Motor neuron (in vitro differentiated cells): ENCODE measurements at regions not wholly inside any gene's neighbourhood (a gene's known extent, or its start where the extent isn't known, plus 50 kb on each side); places are given as distances from the start of the nearest gene placed in this dataset.
"Not testable (repeated sequence)": the region's sequence is repeated elsewhere in the genome, so short reads cannot be mapped to it uniquely, and the experiment has no call there.

ENCODE experiments used
- ATAC-seq, 8 experiments: fragments of 200-7000 bp; cut with Tn5 transposase; replicated peaks in 6 of 8; 2 replicates each; pipeline ENCODE4 v1.8.0; 2021; ENCODE audit warnings: mild to moderate bottlenecking in 8 of 8, moderate library complexity in 8 of 8
- H3K27ac ChIP-seq, 2 donors: fragments of 250-450 bp; sonication (Bioruptor Pico); 2 replicates each; pipeline ENCODE4 v1.9.0; 2021; ENCODE audit warnings: antibody characterized with exemption in 2 of 2, mild to moderate bottlenecking in 2 of 2, moderate library complexity in 1 of 2
- H3K4me1 ChIP-seq, 2 donors: fragments of 250-450 bp; sonication (Bioruptor Pico); replicated peaks in 1 of 2; 2 replicates each; pipeline ENCODE4 v1.6.1; 2021; ENCODE audit warnings: antibody characterized with exemption in 2 of 2, mild to moderate bottlenecking in 2 of 2, moderate library complexity in 1 of 2
- H3K4me3 ChIP-seq, 5 donors: fragments of 250-450 bp; sonication (Bioruptor Pico); 2 replicates each; pipeline ENCODE4 v1.9.0; 2021; ENCODE audit warnings: antibody characterized with exemption in 5 of 5, mild to moderate bottlenecking in 5 of 5, moderate library complexity in 4 of 5
- WGBS, 10 experiments: fragments of 450-650 bp; shearing (Covaris generic); methylation state at CpG; one replicate each; pipeline ENCODE4 v1.0.0; 2022; 5-methylcytosine and 5-hydroxymethylcytosine counted together
- in situ Hi-C, 9 experiments: fragments of 400-800 bp; cut with MboI; loops; one replicate each; pipeline ENCODE4 v1.15.0; 2021; ENCODE audit warnings: low sequenced_read_pairs in 9 of 9, low pct_unique_long_range_greater_than_20kb in 2 of 9; ENCODE audit not compliant: unreplicated experiment in 9 of 9

DNA sequence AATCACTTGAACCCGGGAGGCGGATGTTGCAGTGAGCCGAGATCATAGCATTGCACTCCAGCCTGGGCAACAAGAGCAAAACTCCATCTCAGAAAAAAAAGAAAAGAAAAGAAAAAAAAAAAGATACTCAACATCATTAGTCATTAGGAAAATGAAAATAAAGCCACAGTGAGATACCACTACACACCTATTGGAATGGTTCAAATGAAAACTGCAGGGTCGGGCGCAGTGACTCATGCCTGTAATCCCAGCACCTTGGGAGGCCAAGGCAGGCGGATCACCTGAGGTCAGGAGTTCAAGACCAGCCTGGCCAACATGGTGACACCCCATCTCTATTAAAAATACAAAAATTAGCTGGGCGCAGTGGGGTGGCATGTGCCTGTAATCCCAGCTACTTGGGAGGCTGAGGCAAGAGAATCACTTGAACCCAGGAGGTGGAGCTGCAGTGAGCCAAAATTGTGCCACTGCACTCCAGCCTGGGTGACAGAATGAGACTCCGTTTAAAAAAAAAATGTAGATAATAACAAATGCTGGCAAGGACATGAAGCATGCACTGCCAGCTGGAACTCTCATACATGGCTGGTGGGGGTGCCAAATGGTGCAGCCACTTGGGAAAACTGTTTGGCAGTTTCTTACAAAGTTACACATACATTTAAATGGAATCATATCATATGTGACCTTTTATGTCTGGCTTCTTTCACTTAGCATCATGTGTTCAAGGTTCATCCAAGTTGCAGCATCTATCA is 90.0 kb upstream of the TARDBP start:
- H3K4me3 ChIP-seq, in situ Hi-C loops, H3K4me1 ChIP-seq, ATAC-seq, H3K27ac ChIP-seq: not testable (repeated sequence)
- 43 to 100% (median 92%) methylated on average over 1 to 7 of the region's 8 CpGs; no CpG with 5 or more reads in 1 of the 10 experiments for WGBS, 10 experiments

DNA sequence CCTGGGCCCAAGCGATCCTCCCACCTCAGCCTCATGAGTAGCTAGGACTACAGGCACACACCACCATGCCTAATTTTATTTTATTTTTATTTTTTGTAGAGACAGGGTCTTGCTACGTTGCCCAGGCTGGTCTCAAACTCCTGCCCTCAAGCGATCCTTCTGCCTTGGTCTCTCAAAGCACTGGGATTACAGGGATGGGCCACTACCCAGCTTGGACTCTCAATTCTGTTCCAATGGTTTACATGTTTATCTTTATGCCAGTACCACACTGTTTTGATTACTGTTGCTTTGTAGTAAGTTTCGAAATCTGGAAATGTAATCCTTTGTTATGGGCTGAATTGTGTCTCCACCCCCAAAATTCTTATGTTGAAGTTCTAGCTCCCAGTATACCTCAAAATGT is 88.4 kb upstream of the TARDBP start:
- in situ Hi-C loops, result no loop called here
- WGBS, 10 experiments, result 28 to 84% (median 74%) methylated on average over 2 to 4 of the region's 4 CpGs
- H3K27ac ChIP-seq, result no peak overlapping the region
- H3K4me3 ChIP-seq, result no peak overlapping the region
- H3K4me1 ChIP-seq, result no peaks in the 10 kb centered on the region
- ATAC-seq, result no peak

DNA sequence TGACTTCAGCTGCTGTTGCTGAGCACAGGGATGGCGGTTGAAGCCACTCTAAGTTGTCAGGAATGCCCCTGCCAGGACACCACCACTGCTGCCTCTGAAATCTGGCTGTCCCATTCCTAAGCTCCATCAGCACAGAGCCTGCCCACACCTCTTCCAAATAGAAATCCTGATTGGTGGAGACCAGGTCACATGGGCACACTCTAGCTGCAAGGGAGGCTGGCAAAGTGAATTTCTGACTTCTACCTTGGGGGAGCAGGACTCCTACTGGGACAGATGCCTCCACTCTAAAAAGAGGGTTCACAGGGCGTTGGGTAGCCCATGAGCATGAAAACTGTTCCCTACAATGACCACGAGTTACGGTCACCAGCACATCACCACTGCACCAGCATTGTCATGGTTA is 83.8 kb upstream of the TARDBP start:
- 24 to 100% (median 79%) methylated on average over 1 to 4 of the region's 4 CpGs; no CpG with 5 or more reads in 5 of the 10 experiments for WGBS, 10 experiments

DNA sequence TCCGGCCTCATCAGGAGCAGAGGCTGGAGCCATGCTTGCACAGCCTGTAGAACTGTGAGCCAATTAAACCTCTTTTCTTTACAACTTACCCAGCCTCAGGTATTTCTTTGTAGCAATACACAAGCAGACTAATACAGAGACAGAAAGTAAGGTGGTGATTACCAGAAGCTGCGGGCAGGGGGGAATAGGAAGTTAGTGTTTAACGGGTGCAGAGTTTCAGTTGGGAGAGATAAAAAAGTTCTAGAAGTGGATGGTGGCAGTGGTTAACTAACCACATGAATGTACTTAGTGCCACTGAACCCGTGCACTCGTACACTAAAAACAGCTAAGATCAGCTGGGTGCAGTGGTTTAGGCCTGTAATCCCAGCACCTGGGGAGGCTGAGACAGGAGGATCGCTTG is 80.4 kb upstream of the TARDBP start:
- no peak overlapping the region for H3K27ac ChIP-seq
- in situ Hi-C loops, result loop anchor here in 4 of 9 experiments (25.0 kb wide), 1 partner anchor 420 kb away; no protein-coding TSS in a partner anchor
- WGBS, 10 experiments, result 20 to 100% (median 85%) methylated on average over 1 to 6 of the region's 6 CpGs; no CpG with 5 or more reads in 2 of the 10 experiments
- H3K4me1 ChIP-seq, result peaks cover 0 to under 1% of the 10 kb centered on the region in 2 donors
- no peak overlapping the region for H3K4me3 ChIP-seq
- no peak for ATAC-seq

More for the DNA sequence above, 83.8 kb upstream of the TARDBP start:
- no peak for ATAC-seq
- in situ Hi-C loops, result loop anchor here in 4 of 9 experiments (25.0 kb wide), 1 partner anchor 416 kb away; no protein-coding TSS in a partner anchor
- no peaks in the 10 kb centered on the region for H3K4me1 ChIP-seq
- no peak overlapping the region for H3K4me3 ChIP-seq
- H3K27ac ChIP-seq, result no peak overlapping the region

DNA sequence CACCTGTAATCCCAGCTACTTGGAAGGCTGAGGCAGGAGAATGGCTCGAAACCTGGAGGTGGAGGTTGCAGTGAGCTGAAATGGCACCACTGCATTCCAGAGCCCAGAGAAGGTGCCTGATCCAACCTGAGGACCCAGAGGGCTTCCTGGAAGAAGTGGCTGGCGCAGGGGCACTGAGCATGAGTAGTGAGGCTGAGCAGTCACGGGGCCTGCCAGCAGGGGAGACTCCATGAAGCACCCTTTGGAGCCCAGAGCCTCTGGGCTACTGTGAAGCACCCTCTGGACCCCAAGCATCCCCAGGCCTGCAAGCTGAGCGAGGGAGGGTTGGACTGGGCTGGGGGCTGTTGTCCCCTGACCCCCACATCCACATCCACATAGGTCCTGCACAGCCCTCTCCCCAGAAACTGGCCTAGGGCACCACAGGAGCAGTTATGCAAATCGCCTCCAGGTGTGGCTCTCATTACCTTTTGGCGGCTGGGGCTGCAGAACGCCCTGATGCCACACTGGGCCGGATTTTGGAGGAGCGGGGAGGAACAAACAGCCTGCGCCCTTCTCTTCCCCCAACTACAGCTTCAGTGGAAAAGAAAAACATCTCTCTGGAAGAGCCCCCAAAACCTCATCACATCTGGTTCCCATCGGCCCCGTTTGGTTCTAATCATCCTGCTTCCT is 78.2 kb upstream of the TARDBP start:
- H3K4me3 ChIP-seq, result no peak overlapping the region
- no peak overlapping the region for H3K27ac ChIP-seq
- 46 to 100% (median 84%) methylated on average over 1 to 5 of the region's 12 CpGs; no CpG with 5 or more reads in 5 of the 10 experiments for WGBS, 10 experiments
- H3K4me1 ChIP-seq, result peaks cover 0 to 4% of the 10 kb centered on the region in 2 donors
- in situ Hi-C loops, result loop anchor here in 4 of 9 experiments (25.0 kb wide), 1 partner anchor 422 kb away; no protein-coding TSS in a partner anchor
- ATAC-seq, result no peak

DNA sequence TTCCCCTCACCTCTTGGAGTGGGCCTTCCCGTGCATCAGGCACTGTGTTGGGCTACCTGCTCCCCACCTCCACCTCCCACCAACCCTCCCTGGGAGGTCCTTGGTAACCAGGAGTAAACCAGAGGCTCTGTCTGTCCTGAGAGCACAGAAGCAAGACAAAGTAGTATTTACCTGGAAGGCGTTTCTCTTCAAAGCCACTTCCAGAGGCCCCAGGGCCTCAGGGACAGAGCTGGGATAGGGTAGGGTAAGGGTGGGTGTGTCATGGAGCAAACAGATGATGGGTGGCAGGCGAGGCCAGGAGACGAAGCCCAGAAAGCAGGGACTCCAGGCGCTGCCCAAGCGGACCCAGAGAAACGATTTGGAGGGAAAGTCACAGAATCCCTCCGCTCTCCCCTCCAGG is 77.2 kb upstream of the TARDBP start:
- no peak overlapping the region for H3K4me3 ChIP-seq
- WGBS, 10 experiments, result 0 to 100% (median 85%) methylated on average over 1 to 7 of the region's 8 CpGs; no CpG with 5 or more reads in 4 of the 10 experiments
- ATAC-seq, result no peak
- in situ Hi-C loops, result loop anchor here in 4 of 9 experiments (25.0 kb wide), 1 partner anchor 423 kb away; no protein-coding TSS in a partner anchor
- H3K4me1 ChIP-seq, result peaks cover 0 to 9% of the 10 kb centered on the region in 2 donors
- H3K27ac ChIP-seq, result no peak overlapping the region

DNA sequence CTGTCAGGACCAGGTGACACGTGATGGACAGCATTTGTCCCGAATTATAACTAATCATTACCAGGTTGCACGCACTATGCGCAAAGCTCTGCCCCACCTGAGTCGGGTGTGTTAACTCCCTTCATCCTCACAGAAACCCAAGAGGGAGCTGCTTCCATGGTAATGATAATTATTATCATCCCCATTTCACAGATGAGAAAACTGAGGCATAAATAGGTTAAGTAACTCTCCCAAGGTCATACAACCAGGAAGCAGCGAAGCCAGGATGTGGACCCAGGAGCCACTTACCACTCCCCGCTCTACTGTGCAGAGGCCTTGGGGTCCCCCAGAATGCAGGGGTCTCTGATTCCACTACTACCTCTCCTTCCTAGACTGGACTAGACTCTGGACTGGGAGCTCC is 76.7 kb upstream of the TARDBP start:
- peaks cover 0 to 10% of the 10 kb centered on the region in 2 donors for H3K4me1 ChIP-seq
- no peak overlapping the region for H3K27ac ChIP-seq
- no peak overlapping the region for H3K4me3 ChIP-seq
- no peak for ATAC-seq
- 20 to 100% (median 87%) methylated on average over 1 to 7 of the region's 7 CpGs; no CpG with 5 or more reads in 2 of the 10 experiments for WGBS, 10 experiments
- in situ Hi-C loops, result loop anchor here in 4 of 9 experiments (25.0 kb wide), 1 partner anchor 423 kb away; no protein-coding TSS in a partner anchor

DNA sequence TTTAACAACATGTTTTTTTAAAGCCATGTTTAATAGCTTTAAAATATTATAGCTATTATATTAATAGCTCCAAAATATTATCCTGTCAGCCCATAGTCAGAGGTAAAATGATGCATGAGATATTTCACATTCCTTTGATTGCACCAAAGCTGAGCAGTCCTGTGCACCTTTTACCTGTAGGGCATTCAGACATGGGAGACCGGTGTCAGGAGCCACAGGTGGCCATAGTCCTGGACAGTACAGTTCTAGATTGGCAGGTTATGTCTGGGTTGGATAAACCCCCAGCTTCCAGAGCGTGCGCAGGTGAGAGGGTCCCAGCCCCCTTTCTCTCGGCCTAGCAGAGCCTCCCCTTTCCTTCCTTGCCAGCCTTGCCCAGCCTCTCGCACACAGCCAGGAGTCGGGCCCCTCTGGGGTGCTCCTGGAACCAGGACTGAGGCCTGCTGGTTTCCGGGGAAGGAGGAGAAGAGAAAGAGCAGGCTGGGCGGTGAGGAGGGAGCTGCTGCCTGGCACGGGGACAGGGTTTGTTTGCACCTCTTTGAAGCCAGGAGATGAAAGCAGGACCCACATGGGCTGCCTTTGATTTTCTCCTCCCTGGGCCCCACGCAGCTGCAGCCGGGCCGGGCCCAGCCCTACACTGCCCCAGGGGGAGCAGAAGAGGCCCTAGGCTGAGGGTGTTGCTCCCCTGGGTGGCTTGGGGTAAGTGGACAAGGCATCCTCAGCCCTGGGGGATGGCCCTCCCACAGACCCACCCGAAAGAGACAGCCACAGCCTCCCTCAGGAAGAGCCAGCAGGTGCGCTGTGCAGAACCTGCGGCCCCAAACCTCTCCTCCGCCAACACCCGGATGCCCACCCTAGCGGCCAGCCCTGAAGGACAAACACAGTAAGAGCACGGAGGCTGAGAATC is 75.2 kb upstream of the TARDBP start:
- ATAC-seq, result peak in 7 of 8 experiments; percentile 40 to 79 (median 60)
- Histone ChIP-seq H3K4me3 (no peak overlapping the region), H3K4me1 (peaks cover 8 to 23% of the 10 kb centered on the region in 2 donors), H3K27ac (no peak overlapping the region)
- in situ Hi-C loops, result loop anchor here in 4 of 9 experiments (25.0 kb wide), 1 partner anchor 425 kb away; no protein-coding TSS in a partner anchor
- WGBS, 10 experiments, result 28 to 100% (median 69%) methylated on average over 1 to 9 of the region's 19 CpGs; no CpG with 5 or more reads in 4 of the 10 experiments

DNA sequence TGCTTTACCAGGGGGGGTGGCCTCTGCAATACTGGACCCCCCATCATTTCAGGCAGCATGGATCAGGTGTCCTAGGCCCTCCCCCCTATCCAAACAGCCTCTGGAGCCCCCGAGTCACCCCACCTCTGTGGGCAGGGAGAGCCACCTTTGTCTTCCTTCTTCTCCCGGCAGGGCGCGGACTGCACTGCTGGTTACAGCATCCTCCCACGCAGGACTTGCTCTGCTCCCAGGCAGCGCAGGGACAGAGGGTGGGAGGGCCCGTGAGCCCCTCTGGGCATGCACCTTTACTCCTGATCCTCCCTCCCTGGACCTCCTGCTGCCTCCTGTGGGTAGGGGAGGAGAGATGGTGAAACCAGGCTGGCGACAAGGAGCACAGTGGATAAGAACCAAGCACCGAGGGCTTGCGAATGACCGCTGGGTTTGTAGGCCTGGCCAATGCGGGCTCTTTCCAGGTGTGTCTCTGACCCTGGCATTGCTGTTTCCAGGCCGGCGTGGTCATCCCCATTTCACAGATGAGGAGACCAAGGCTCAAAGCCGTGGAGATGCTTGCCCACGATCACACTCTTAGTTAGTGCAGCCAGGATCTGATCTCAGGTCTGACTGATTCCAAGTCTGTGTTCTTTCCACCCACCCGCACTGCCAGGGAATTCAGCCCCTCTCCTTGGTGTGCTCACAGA is 73.6 kb upstream of the TARDBP start:
- ATAC-seq, result no peak
- Histone ChIP-seq H3K27ac (no peak overlapping the region), H3K4me3 (no peak overlapping the region), H3K4me1 (peaks cover 10 to 26% of the 10 kb centered on the region in 2 donors)
- in situ Hi-C loops, result loop anchor here in 4 of 9 experiments (25.0 kb wide), 1 partner anchor 427 kb away; no protein-coding TSS in a partner anchor
- WGBS, 10 experiments, result 70 to 100% (median 80%) methylated on average over 1 to 9 of the region's 17 CpGs; no CpG with 5 or more reads in 4 of the 10 experiments

DNA sequence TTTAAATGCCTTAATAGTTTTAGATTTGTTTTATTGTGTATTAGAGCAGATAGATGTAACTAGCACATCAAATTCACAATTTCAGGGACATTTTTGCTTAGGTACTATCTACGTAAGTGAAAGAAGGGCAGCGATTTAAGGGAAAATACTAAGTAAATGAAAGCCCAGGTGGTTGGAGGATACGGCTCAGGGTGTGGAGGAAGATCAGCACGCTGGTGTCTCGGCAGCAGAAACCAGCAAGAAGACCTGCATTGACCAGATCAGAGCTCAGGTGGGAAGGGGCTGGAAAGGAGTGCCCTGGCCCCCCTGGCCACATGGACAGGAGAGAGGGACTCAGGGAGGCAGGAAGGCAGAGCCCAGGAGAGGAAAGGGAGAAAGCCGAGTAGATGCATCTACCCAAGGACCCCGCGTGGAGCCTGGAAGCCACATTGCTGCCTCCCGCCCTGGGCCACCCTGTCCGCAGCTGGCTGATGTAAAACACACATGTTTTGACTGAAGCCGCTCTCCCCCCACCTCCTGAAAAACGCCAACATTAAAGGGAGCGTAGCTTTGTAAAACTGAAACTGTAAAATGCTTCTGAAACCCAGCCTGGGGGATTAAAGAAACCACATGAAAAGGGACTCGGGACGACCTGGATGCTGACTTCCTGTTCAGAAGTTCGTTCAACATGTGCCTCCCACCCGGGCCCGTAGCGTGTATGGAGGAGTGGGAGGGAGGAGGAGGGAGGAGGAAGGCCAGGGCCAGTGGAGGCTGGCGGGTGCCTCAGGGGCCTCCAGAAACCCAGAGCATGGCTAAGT is 72.6 kb upstream of the TARDBP start:
- Histone ChIP-seq H3K4me3 (no peak overlapping the region), H3K27ac (no peak overlapping the region), H3K4me1 (peaks cover 17 to 27% of the 10 kb centered on the region in 2 donors)
- peak in 2 of 8 experiments; percentile 10 to 39 for ATAC-seq
- in situ Hi-C loops, result loop anchor here in 4 of 9 experiments (25.0 kb wide), 1 partner anchor 428 kb away; no protein-coding TSS in a partner anchor
- WGBS, 10 experiments, result 30 to 94% (median 63%) methylated on average over 3 to 15 of the region's 20 CpGs; no CpG with 5 or more reads in 1 of the 10 experiments

DNA sequence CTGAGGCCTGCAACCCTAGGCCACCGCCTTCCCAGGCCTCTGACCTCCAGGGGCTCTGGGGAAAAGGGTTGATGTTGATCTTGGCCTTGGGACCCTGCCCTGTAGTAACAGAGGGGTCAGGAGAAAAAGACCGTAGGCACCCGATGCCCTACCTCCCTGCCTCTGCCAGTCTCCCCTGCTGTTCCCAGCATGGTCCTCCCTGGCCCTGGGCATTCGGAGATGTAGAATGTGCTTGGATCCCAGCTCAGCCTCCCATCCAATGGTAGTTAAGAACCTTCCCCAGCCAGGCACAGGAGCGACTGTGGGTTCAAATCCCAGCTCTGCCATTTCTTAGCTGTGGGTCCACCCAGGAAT is 72.0 kb upstream of the TARDBP start:
- no peak for ATAC-seq
- no peak overlapping the region for H3K27ac ChIP-seq
- peaks cover 17 to 27% of the 10 kb centered on the region in 2 donors for H3K4me1 ChIP-seq
- 75 to 96% (median 82%) methylated on average over 2 to 4 of the region's 5 CpGs; no CpG with 5 or more reads in 6 of the 10 experiments for WGBS, 10 experiments
- in situ Hi-C loops, result loop anchor here in 4 of 9 experiments (25.0 kb wide), 1 partner anchor 428 kb away; no protein-coding TSS in a partner anchor
- H3K4me3 ChIP-seq, result no peak overlapping the region
